ENCODE measurements at regions not wholly inside any gene's neighbourhood (a gene's known extent, or its start where the extent isn't known, plus 50 kb on each side); places are given as distances from the start of the nearest gene placed in this dataset.
A peak's percentile ranks its signal among the peaks of the same experiment; 100 is the strongest.

DNA sequence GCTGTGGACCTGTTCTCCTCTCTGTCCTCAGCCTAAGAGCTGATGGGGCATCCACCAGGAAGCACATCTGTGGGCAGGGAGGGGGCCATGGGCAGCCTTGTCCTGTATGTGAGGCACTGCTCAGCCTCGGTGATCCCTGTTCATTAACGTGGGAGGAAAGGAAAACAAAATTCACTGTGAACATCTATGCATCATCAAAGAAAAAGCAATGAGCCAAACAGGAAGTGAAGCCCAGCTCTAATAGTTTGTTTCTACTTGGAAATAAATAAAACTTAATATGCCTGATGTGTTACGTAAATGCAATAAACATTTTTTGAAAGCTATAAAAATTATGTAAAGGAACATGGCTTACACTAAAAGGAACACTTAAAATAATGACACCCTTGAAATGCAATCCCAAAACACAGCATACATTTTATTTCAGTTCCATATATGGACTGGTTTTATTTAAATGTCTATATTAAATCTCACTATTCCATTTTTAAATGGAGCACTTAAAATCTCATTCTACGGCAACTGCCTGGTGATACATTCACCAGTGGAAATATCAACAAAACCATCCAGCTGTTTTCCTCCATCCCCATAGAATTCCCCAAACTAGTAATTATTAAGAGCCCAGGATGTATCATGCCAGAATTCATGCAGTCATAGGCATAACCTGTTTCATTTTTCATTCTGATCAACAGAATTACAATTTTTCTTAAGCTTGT, 78.3 kb downstream of the ZNF280B start:
- no peaks in the 10 kb centered on the region for H3K27me3 ChIP-seq (ENCODE audit: control insufficient read depth in 4 of 4, insufficient read depth in 4 of 4, low read length in 3 of 4)
- WGBS, result 72% methylated on average over 4 of the region's 4 CpGs
- H3K4me3 ChIP-seq (ENCODE audit: low read depth in 1 of 3, low read length in 3 of 3), result no peak overlapping the region
- H3K9ac ChIP-seq (ENCODE audit: low read depth in 1 of 2, low read length in 2 of 2), result no peak overlapping the region
- H3K36me3 ChIP-seq (ENCODE audit: control insufficient read depth in 4 of 4, insufficient read depth in 3 of 4, low read depth in 1 of 4, low read length in 3 of 4), result no peaks in the 10 kb centered on the region
- H3K9me3 ChIP-seq (ENCODE audit: control insufficient read depth in 4 of 4, low read length in 3 of 4), result no peaks in the 10 kb centered on the region
- DNase-seq (ENCODE audit: low spot score), result no peak
- no peaks in the 10 kb centered on the region for H3K4me1 ChIP-seq (ENCODE audit: control insufficient read depth in 4 of 4, insufficient read depth in 4 of 4, low read length in 3 of 4)
- H3K27ac ChIP-seq (ENCODE audit: low read depth in 1 of 2, low read length in 2 of 2), result no peak overlapping the region
- TF ChIP-seq, protein P1, sequence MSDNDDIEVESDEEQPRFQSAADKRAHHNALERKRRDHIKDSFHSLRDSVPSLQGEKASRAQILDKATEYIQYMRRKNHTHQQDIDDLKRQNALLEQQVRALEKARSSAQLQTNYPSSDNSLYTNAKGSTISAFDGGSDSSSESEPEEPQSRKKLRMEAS (IDR thresholded peaks at IDR 0.05), result no peak
- TF ChIP-seq FOXA2 (IDR thresholded peaks at IDR 0.05), result no peak
- TF ChIP-seq SP1 (IDR thresholded peaks at IDR 0.05), result no peak
- no peak for TF ChIP-seq HNF4G (IDR thresholded peaks at IDR 0.05)

DNA sequence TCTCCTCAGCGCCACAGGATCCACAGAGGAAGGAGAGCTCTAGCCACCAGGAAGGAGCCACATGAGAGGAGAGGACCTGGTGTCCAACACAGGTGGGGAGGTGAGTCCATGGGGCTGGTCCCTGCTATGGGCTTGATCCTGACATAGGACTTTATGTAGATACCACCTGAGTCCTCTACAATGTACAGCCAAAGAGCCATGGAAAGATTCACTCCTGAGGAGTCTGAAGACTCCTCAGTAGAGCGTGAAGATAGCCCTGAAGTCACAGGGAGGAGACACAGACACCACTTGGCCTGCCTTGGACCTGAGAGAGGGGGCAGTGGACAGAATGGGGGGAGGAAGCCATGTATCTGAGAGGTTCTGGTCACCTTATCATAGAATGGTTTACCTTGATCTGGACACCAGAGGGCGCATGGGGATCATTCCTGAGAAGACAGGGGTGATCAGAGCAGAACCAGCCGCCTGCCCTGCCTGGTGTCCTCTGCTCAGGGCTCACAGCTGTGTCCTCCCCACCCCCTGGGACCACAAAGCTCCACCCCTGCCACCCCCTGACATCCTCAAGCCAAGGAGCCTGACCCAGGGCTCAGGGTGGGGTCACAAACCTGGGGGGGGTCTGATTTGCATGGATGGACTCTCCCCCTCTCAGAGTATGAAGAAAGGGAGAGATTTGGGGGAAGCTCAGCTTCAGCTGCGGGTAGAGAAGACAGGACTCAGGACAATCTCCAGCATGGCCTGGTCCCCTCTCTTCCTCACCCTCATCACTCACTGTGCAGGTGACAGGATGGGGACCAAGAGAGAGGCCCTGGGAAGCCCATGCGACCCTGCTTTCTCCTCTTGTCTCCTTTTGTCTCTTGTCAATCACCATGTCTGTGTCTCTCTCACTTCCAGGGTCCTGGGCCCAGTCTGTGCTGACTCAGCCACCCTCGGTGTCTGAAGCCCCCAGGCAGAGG, 77.0 kb downstream of the ZNF280B start:
- Histone ChIP-seq H3K9ac (ENCODE audit: low read depth in 1 of 2, low read length in 2 of 2) (no peak overlapping the region), H3K27me3 (ENCODE audit: control insufficient read depth in 4 of 4, insufficient read depth in 4 of 4, low read length in 3 of 4) (no peaks in the 10 kb centered on the region), H3K9me3 (ENCODE audit: control insufficient read depth in 4 of 4, low read length in 3 of 4) (no peaks in the 10 kb centered on the region), H3K4me1 (ENCODE audit: control insufficient read depth in 4 of 4, insufficient read depth in 4 of 4, low read length in 3 of 4) (no peaks in the 10 kb centered on the region), H3K4me3 (ENCODE audit: low read depth in 1 of 3, low read length in 3 of 3) (no peak overlapping the region), H3K36me3 (ENCODE audit: control insufficient read depth in 4 of 4, insufficient read depth in 3 of 4, low read depth in 1 of 4, low read length in 3 of 4) (no peaks in the 10 kb centered on the region), H3K27ac (ENCODE audit: low read depth in 1 of 2, low read length in 2 of 2) (no peak overlapping the region)
- 48% methylated on average over 7 of the region's 7 CpGs for WGBS
- peak; percentile 62 for DNase-seq (ENCODE audit: low spot score)
- TF ChIP-seq, protein P2, sequence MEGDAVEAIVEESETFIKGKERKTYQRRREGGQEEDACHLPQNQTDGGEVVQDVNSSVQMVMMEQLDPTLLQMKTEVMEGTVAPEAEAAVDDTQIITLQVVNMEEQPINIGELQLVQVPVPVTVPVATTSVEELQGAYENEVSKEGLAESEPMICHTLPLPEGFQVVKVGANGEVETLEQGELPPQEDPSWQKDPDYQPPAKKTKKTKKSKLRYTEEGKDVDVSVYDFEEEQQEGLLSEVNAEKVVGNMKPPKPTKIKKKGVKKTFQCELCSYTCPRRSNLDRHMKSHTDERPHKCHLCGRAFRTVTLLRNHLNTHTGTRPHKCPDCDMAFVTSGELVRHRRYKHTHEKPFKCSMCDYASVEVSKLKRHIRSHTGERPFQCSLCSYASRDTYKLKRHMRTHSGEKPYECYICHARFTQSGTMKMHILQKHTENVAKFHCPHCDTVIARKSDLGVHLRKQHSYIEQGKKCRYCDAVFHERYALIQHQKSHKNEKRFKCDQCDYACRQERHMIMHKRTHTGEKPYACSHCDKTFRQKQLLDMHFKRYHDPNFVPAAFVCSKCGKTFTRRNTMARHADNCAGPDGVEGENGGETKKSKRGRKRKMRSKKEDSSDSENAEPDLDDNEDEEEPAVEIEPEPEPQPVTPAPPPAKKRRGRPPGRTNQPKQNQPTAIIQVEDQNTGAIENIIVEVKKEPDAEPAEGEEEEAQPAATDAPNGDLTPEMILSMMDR (IDR thresholded peaks at IDR 0.05; ENCODE audit: low read depth, low read length, missing input control), result peak; percentile 62
- TF ChIP-seq EGR1 (IDR thresholded peaks at IDR 0.05; ENCODE audit: low read depth in 2 of 2) (no peak), RAD21 (IDR thresholded peaks at IDR 0.05) (peak; percentile 56 to 74)

DNA sequence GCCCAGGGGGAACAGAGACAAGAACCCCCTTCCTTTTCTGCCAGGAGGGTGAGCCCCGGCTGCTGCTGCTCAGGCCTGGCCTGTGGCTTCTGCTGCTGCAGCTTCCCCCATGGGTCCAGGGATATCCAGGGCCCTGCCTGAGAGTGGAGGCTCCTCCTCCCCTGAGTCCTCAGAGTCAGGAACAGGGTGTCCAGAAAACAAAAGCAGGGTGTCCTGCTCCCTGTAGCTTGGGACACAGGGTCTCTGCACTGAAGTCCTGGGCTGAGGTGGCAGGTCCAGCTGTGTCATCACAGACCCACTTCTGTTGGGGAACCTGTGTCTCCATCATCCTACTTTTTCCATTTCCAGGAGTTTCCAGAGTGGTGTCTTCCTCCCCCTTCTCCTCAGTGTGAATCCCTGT, 76.1 kb downstream of the ZNF280B start:
- TF ChIP-seq, protein P1 (IDR thresholded peaks at IDR 0.05), result no peak
- TF ChIP-seq RXRA (IDR thresholded peaks at IDR 0.05) (no peak), YY1 (IDR thresholded peaks at IDR 0.05) (no peak), JUND (IDR thresholded peaks at IDR 0.05) (no peak), FOXA2 (IDR thresholded peaks at IDR 0.05) (no peak), HNF4A (conservative IDR thresholded peaks at IDR 0.05) (no peak)
- H3K36me3 ChIP-seq (ENCODE audit: control insufficient read depth in 4 of 4, insufficient read depth in 3 of 4, low read depth in 1 of 4, low read length in 3 of 4), result no peaks in the 10 kb centered on the region
- H3K9ac ChIP-seq (ENCODE audit: low read depth in 1 of 2, low read length in 2 of 2), result no peak overlapping the region
- H3K27me3 ChIP-seq (ENCODE audit: control insufficient read depth in 4 of 4, insufficient read depth in 4 of 4, low read length in 3 of 4), result no peaks in the 10 kb centered on the region
- H3K9me3 ChIP-seq (ENCODE audit: control insufficient read depth in 4 of 4, low read length in 3 of 4), result no peaks in the 10 kb centered on the region
- H3K27ac ChIP-seq (ENCODE audit: low read depth in 1 of 2, low read length in 2 of 2), result no peak overlapping the region
- H3K4me1 ChIP-seq (ENCODE audit: control insufficient read depth in 4 of 4, insufficient read depth in 4 of 4, low read length in 3 of 4), result no peaks in the 10 kb centered on the region
- H3K4me3 ChIP-seq (ENCODE audit: low read depth in 1 of 3, low read length in 3 of 3), result no peak overlapping the region
- DNase-seq (ENCODE audit: low spot score), result no peak
- 71% methylated on average over 1 of the region's 1 CpG for WGBS
